ENCODE measurements at regions not wholly inside any gene's neighbourhood (a gene's known extent, or its start where the extent isn't known, plus 50 kb on each side); places are given as distances from the start of the nearest gene placed in this dataset.

GRCh38 chr17:70655176-70655958 lies 486.0 kb downstream of the KCNJ2 start:
- no peak for ATAC-seq (ENCODE audit: low read depth)
- Histone ChIP-seq H2BK5ac (ENCODE audit: low read depth, low read length, poor library complexity, severe bottlenecking) (no peak overlapping the region), H3K4me3 (ENCODE audit: insufficient read depth, low read depth, low read length) (no peak overlapping the region), H2BK120ac (ENCODE audit: low read depth, low read length) (no peak overlapping the region), H3K56ac (ENCODE audit: extremely low read depth, insufficient read depth, low read length) (no peak overlapping the region), H3K27me3 (ENCODE audit: control insufficient read depth, insufficient read depth, low read length) (no peaks in the 10 kb centered on the region; the same call in 1 of the 2 replicates), H2BK20ac (ENCODE audit: low read depth, low read length) (no peak overlapping the region), H3K4ac (ENCODE audit: low read depth, low read length) (no peak overlapping the region), H3K4me1 (ENCODE audit: control insufficient read depth, insufficient read depth, low read length) (no peaks in the 10 kb centered on the region), H4K8ac (ENCODE audit: low read depth in 2 of 2, low read length in 2 of 2) (no peak overlapping the region), H2AK9ac (replicated peaks; ENCODE audit: low read depth, low read length, poor library complexity) (no peak overlapping the region), H3K4me2 (ENCODE audit: low read depth, low read length) (no peak overlapping the region), H4K91ac (ENCODE audit: insufficient read depth, low read depth, low read length) (no peak overlapping the region), H2BK15ac (ENCODE audit: low read depth, low read length) (no peak overlapping the region), H3K9me1 (ENCODE audit: insufficient read depth, low read length) (no peaks in the 10 kb centered on the region), H2AFZ (replicated peaks; ENCODE audit: low read length, poor library complexity) (no peak overlapping the region), H3K23ac (ENCODE audit: low read depth, low read length) (no peak overlapping the region), H3K27ac (ENCODE audit: insufficient read depth, low read length) (no peak overlapping the region), H3K9me3 (ENCODE audit: control insufficient read depth, insufficient read depth, low read length) (no peaks in the 10 kb centered on the region), H3K36me3 (ENCODE audit: control insufficient read depth, insufficient read depth, low read length) (no peaks in the 10 kb centered on the region), H4K20me1 (ENCODE audit: insufficient read depth, low read length) (no peaks in the 10 kb centered on the region), H3K9ac (ENCODE audit: low read depth, low read length) (no peak overlapping the region), H2AK5ac (ENCODE audit: low read depth, low read length) (no peak overlapping the region), H3K18ac (ENCODE audit: low read depth, low read length) (no peak overlapping the region), H4K5ac (ENCODE audit: low read depth, low read length) (no peak overlapping the region), H3K14ac (replicated peaks; ENCODE audit: low read depth, low read length) (no peak overlapping the region), H3K79me1 (ENCODE audit: low read depth in 1 of 2, low read length in 2 of 2) (no peaks in the 10 kb centered on the region)
- BruUV-seq (replicated peaks), result no TSS peak
- no peak for DNase-seq
- WGBS, 2 experiments (ENCODE audit: extremely low coverage in 2 of 2, insufficient read length in 1 of 2), result no CpG with 5 or more reads among the region's 2 CpGs
- dilution Hi-C loops (cut with HindIII; ENCODE audit: low sequenced_read_pairs, unreplicated experiment), result no loop called here
- no peak for TF ChIP-seq RCOR1 (IDR thresholded peaks at IDR 0.05; ENCODE audit: insufficient replicate concordance, low read length)
- no peak for TF ChIP-seq MAZ (IDR thresholded peaks at IDR 0.05; ENCODE audit: borderline replicate concordance, low read depth, low read length)
- ChIA-PET CTCF (interaction anchor here (0.9 kb wide), 1 partner anchor 33 kb away, joined by 3 read pairs; no protein-coding TSS in a partner anchor), POLR2A (ENCODE audit: unreplicated experiment) (no interaction called here)
- in situ Hi-C loops (cut with MboI; ENCODE audit: low sequenced_read_pairs), result no loop called here
- intact Hi-C loops (cut with micrococcal nuclease), result no loop called here

Measured in IMR-90 (cell line).